A549 (cell line): ENCODE measurements at regions not wholly inside any gene's neighbourhood (a gene's known extent, or its start where the extent isn't known, plus 50 kb on each side); places are given as distances from the start of the nearest gene placed in this dataset.

ENCODE experiments used
- ATAC-seq, 2 experiments: fragments of 200-7000 bp in 1 of 2; fragments of >200 bp in 1 of 2; cut with Nextera tagmentation in 1 of 2; cut with Tn5 transposase in 1 of 2; 3 replicates each; pipeline versions ENCODE4 v1.8.0 to v1.9.1; 2018 to 2020; ENCODE audit warnings: mild to moderate bottlenecking in 1 of 2, moderate library complexity in 1 of 2
- CTCF ChIA-PET: fragments of 300-600 bp; sonication (Branson Sonifier 250); formaldehyde crosslinking; extraction: SDS; loops from one replicate; lab custom pipeline; 2021; ENCODE audit warnings: antibody characterized with exemption, inconsistent platforms; lab: Yijun Ruan, JAX
- POLR2A ChIA-PET: fragments of 350-600 bp; formaldehyde crosslinking; extraction: SDS; loops from one replicate; lab custom pipeline; 2021; ENCODE audit warnings: antibody characterized with exemption, inconsistent platforms; lab: Yijun Ruan, JAX
- DNase-seq, 2 experiments: peaks; one replicate each; pipeline versions ENCODE4 v3.0.0 to v3.0.0-alpha.2; 2011 to 2016; ENCODE audit warnings: low read depth in 1 of 2, low spot score in 1 of 2
- FAIRE-seq: peaks from 2 replicates; lab custom pipeline; 2011; peaks lifted over from hg19 to GRCh38; lab: Jason Lieb, UNC
- H3K27ac ChIP-seq, 2 experiments: fragments of >200 bp; sonication (Bioruptor Twin); formaldehyde crosslinking; 3 replicates each; pipeline ENCODE4 v1.5.1; 2016 to 2017
- H3K4me1 ChIP-seq: fragments of >200 bp; sonication (Bioruptor Twin); formaldehyde crosslinking; 3 replicates; pipeline ENCODE4 v1.6.1; 2016
- H3K4me2 ChIP-seq: fragments of >200 bp; sonication (Bioruptor Twin); formaldehyde crosslinking; 3 replicates; pipeline ENCODE4 v1.6.1; 2016
- H3K4me3 ChIP-seq: fragments of >200 bp; sonication (Bioruptor Twin); formaldehyde crosslinking; 3 replicates; pipeline ENCODE4 v1.5.1; 2016
- H3K9me3 ChIP-seq: fragments of >200 bp; sonication (Bioruptor Twin); formaldehyde crosslinking; 3 replicates; pipeline ENCODE4 v1.6.1; 2016
- BCL3 ChIP-seq: fragments of >200 bp; sonication (Bioruptor Twin); formaldehyde crosslinking; IDR thresholded peaks from 3 replicates; pipeline ENCODE4 v1.6.1; 2016
- BHLHE40 ChIP-seq: IDR thresholded peaks from 2 replicates; pipeline ENCODE4 v1.6.1; 2012; ENCODE audit warnings: low read depth, low read length, inconsistent platforms
- CBX2 ChIP-seq: fragments of 200-600 bp; sonication (generic); IDR thresholded peaks from 2 replicates; pipeline ENCODE4 v1.6.1; 2016; ENCODE audit warnings: low read depth, mild to moderate bottlenecking, borderline replicate concordance
- CHD4 ChIP-seq: fragments of 200-600 bp; sonication (generic); IDR thresholded peaks from 2 replicates; pipeline ENCODE4 v1.6.1; 2016; ENCODE audit warnings: antibody characterized with exemption, mild to moderate bottlenecking, borderline replicate concordance
- ESRRA ChIP-seq: fragments of 150-350 bp; IDR thresholded peaks from 2 replicates; pipeline ENCODE4 v1.6.1; 2014; ENCODE audit warnings: mild to moderate bottlenecking, low read length, borderline replicate concordance
- FOSB ChIP-seq: fragments of 250-450 bp; sonication (Bioruptor Pico); IDR thresholded peaks from 2 replicates; pipeline ENCODE4 v1.5.0; 2020; ENCODE audit warnings: mild to moderate bottlenecking, moderate library complexity
- HES2 ChIP-seq: fragments of >200 bp; sonication (Bioruptor Twin); formaldehyde crosslinking; IDR thresholded peaks from 2 replicates; pipeline ENCODE4 v1.6.1; 2016
- HOXB13 ChIP-seq: fragments of 250-450 bp; sonication (Bioruptor Pico); IDR thresholded peaks from 2 replicates; pipeline ENCODE4 v1.5.0; 2020; ENCODE audit warnings: low read depth, mild to moderate bottlenecking, moderate library complexity
- HOXB5 ChIP-seq: fragments of 250-450 bp; sonication (Bioruptor Pico); IDR thresholded peaks from 2 replicates; pipeline ENCODE4 v1.5.0; 2020; ENCODE audit warnings: mild to moderate bottlenecking, moderate library complexity
- KDM5A ChIP-seq: fragments of 200-600 bp; sonication (generic); IDR thresholded peaks from 2 replicates; pipeline ENCODE4 v1.6.1; 2016; ENCODE audit warnings: antibody characterized with exemption, mild to moderate bottlenecking
- MAFK ChIP-seq: fragments of 450-650 bp; IDR thresholded peaks from 2 replicates; pipeline ENCODE4 v1.6.1; 2014; ENCODE audit not compliant: partially characterized antibody
- MAX ChIP-seq: IDR thresholded peaks from 2 replicates; pipeline ENCODE4 v1.6.1; 2012
- MAZ ChIP-seq: fragments of 150-350 bp; IDR thresholded peaks from 2 replicates; pipeline ENCODE4 v1.6.1; 2014; ENCODE audit warnings: antibody characterized with exemption, low read depth, low read length, borderline replicate concordance
- MYC ChIP-seq: IDR thresholded peaks from 2 replicates; pipeline ENCODE4 v1.6.1; 2012; ENCODE audit warnings: mild to moderate bottlenecking, inconsistent platforms, low read length, improper control_type of control experiment, borderline replicate concordance
- NFE2L2 ChIP-seq: fragments of 150-350 bp; conservative IDR thresholded peaks from 2 replicates; pipeline ENCODE4 v1.6.1; 2014; ENCODE audit warnings: low read length
- NR3C1 ChIP-seq: fragments of >200 bp; sonication (Bioruptor Twin); formaldehyde crosslinking; IDR thresholded peaks from 3 replicates; pipeline ENCODE4 v1.6.1; 2017
- POLR2A ChIP-seq: IDR thresholded peaks from 2 replicates; pipeline ENCODE4 v1.6.1; 2012; ENCODE audit warnings: mild to moderate bottlenecking, low read length
- RAD21 ChIP-seq, 2 experiments: fragments of >200 bp in 1 of 2; sonication (Bioruptor Twin) in 1 of 2; formaldehyde crosslinking in 1 of 2; IDR thresholded peaks in 1 of 2; conservative IDR thresholded peaks in 1 of 2; 2 replicates in 1 of 2; 3 replicates in 1 of 2; pipeline ENCODE4 v1.6.1; 2012 to 2018; ENCODE audit warnings: inconsistent platforms in 1 of 2
- RCOR1 ChIP-seq: fragments of 150-350 bp; IDR thresholded peaks from 2 replicates; pipeline ENCODE4 v1.6.1; 2014; ENCODE audit warnings: antibody characterized with exemption, low read length, low read depth
- REST ChIP-seq: fragments of 200-600 bp; sonication (generic); IDR thresholded peaks from 2 replicates; pipeline ENCODE4 v1.6.1; 2016; ENCODE audit warnings: antibody characterized with exemption, mild to moderate bottlenecking, moderate library complexity
- RNF2 ChIP-seq: fragments of 200-600 bp; sonication (generic); IDR thresholded peaks from 2 replicates; pipeline ENCODE4 v1.6.1; 2016; ENCODE audit warnings: low read depth, mild to moderate bottlenecking, antibody characterized with exemption, moderate library complexity, borderline replicate concordance
- SMC3 ChIP-seq: fragments of >200 bp; sonication (Bioruptor Twin); formaldehyde crosslinking; IDR thresholded peaks from 3 replicates; pipeline ENCODE4 v1.6.1; 2018; ENCODE audit warnings: inconsistent platforms
- SREBF2 ChIP-seq: fragments of 450-650 bp; IDR thresholded peaks from 2 replicates; pipeline ENCODE4 v1.6.1; 2014; ENCODE audit warnings: mild to moderate bottlenecking, moderate library complexity
- ZC3H11A ChIP-seq: fragments of 450-650 bp; IDR thresholded peaks from 2 replicates; pipeline ENCODE4 v1.6.1; 2014; ENCODE audit warnings: antibody characterized with exemption, mild to moderate bottlenecking
- ZFP36 ChIP-seq: fragments of 450-650 bp; IDR thresholded peaks from 2 replicates; pipeline ENCODE4 v1.6.1; 2014; ENCODE audit warnings: borderline replicate concordance; ENCODE audit not compliant: partially characterized antibody
- ZSCAN20 ChIP-seq: fragments of 250-450 bp; sonication (Bioruptor Pico); IDR thresholded peaks from 2 replicates; pipeline ENCODE4 v1.8.0; 2022; ENCODE audit warnings: mild to moderate bottlenecking, moderate library complexity
- WGBS: methylation state at CpG from one replicate; pipeline ENCODE4 v1.1.6; 2017; ENCODE audit errors: missing lambda C conversion rate; 5-methylcytosine and 5-hydroxymethylcytosine counted together

GRCh38 chr10:88161070-88161469 lies 297.6 kb downstream of the PTEN start:
- no peak for FAIRE-seq
- ChIA-PET CTCF (no interaction called here), POLR2A (no interaction called here)
- DNase-seq = no peak
- Histone ChIP-seq H3K4me3 (no peak overlapping the region), H3K27ac (no peak overlapping the region), H3K4me2 (no peak overlapping the region), H3K9me3 (no peaks in the 10 kb centered on the region), H3K4me1 (peaks cover 24% of the 10 kb centered on the region)
- no peak for TF ChIP-seq SMC3
- no peak for TF ChIP-seq CHD4
- no peak for TF ChIP-seq REST
- no peak for TF ChIP-seq CBX2
- no peak for TF ChIP-seq RAD21 (conservative IDR thresholded peaks at IDR 0.05 in 1 of 2, IDR thresholded peaks at IDR 0.05 in 1 of 2)
- TF ChIP-seq ZFP36 = no peak
- TF ChIP-seq ESRRA = no peak
- no peak for TF ChIP-seq NR3C1
- no peak for TF ChIP-seq HOXB13 (CRISPR knock-in tag)
- TF ChIP-seq ZSCAN20 (CRISPR knock-in tag) = no peak
- no peak for TF ChIP-seq BCL3
- no peak for TF ChIP-seq MAFK
- TF ChIP-seq KDM5A = no peak
- no peak for TF ChIP-seq ZC3H11A
- no peak for TF ChIP-seq FOSB (CRISPR knock-in tag)
- ATAC-seq = no peak

- Histone ChIP-seq H3K4me2 (no peak overlapping the region), H3K9me3 (no peaks in the 10 kb centered on the region), H3K27ac (no peak overlapping the region), H3K4me3 (no peak overlapping the region), H3K4me1 (peaks cover 18% of the 10 kb centered on the region)
- no peak for FAIRE-seq
- DNase-seq = no peak
- POLR2A ChIA-PET = no interaction called here
- CTCF ChIA-PET = no interaction called here
- 88% methylated on average over 1 of the region's 1 CpG for WGBS
- TF ChIP-seq HES2 (no peak), RNF2 (no peak), MAX (no peak), ZSCAN20 (CRISPR knock-in tag) (no peak), HOXB5 (CRISPR knock-in tag) (no peak), NFE2L2 (no peak), POLR2A (no peak), BHLHE40 (no peak), RCOR1 (no peak), HOXB13 (CRISPR knock-in tag) (no peak), FOSB (CRISPR knock-in tag) (no peak), MAZ (no peak), BCL3 (no peak), MYC (no peak), SREBF2 (no peak), CBX2 (no peak)
- ATAC-seq = no peak
Measured at GRCh38 chr10:88161756-88162155, 298.3 kb downstream of the PTEN start.
